SKM-1 treated with dmso at 0.1 percent for 144 hours (cell line): ENCODE measurements at regions not wholly inside any gene's neighbourhood (a gene's known extent, or its start where the extent isn't known, plus 50 kb on each side); places are given as distances from the start of the nearest gene placed in this dataset.

Experiments
- DNase-seq: peaks from one replicate; lab custom pipeline; 2025; ENCODE audit not compliant: unreplicated experiment; lab: John Stamatoyannopoulos, UW

DNA sequence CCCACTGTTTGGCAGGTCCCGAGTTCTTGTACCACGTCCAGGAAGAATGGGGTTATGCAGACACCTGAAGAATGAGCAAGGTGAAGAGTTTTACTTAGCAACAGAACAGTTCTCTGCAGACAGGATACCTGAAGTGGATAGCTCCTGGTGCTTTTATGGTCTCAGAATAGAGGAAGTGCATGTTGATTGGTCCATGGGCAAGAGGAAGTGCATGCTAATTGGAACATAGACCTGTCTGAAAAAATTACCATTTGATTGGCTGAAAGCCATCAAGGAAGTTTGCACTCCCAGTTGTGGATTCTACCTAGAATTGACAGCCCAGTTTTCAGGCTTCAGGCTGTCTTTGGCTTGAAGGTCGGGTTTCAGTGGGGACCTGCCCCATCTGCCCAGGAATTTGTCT, 887.5 kb downstream of the FAT4 start:
- no peak for DNase-seq

DNA sequence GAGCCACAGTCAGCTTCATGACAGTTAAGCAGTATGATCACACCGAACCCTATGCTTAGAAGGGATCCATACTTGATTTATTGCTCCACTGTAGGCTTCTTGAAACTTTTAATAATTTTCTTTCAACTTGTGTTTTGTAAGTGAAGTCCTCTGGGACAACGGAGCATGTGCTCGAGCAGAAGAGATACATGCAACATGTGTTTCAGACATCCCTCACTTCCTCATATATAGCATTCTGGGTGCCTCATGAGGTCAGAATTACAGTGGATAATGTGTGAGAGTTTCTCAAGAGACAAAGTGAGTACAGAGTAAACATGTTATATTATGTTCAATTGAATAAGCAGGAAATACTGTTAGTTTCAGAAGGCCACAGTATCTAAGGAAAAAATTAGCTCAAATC, 893.2 kb downstream of the FAT4 start:
- no peak for DNase-seq

DNA sequence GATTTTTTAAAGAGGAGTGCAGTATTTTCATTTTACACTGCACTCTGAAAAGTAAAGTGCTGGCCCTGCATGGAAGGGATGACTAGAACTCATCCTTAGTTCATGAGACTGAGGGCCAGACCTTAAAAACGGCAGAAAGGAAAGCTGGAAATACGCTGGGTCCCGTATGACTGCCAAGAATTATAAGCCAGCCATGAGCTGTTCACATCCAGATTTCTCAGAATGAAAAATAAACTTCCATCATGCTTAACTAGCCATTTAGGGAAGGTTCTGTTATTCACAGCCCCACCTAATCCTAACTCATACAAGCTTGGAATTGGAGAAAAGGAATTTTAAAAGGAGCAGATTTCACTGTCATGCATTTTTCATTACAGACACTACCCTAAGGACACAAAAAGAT, 894.4 kb downstream of the FAT4 start:
- DNase-seq = no peak

DNA sequence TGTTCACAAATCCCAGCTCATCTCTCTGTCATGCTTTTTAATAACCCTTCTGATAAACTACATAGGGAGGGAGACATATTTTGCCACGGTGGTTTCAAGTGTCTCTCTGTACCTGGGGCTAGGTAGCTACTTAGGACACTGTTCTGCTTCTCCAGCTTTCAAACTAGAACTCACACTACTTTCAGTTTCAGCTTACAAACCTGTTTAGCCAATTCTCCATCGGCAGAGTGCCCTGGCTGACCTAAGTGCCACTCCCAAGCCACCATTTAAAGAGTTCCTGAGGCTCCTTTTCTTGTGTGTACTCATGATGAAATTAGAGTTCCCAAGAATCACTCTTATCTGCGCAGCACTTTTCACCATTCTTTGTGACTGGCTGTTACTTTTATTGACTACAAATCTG, 899.2 kb downstream of the FAT4 start:
- DNase-seq = no peak

DNA sequence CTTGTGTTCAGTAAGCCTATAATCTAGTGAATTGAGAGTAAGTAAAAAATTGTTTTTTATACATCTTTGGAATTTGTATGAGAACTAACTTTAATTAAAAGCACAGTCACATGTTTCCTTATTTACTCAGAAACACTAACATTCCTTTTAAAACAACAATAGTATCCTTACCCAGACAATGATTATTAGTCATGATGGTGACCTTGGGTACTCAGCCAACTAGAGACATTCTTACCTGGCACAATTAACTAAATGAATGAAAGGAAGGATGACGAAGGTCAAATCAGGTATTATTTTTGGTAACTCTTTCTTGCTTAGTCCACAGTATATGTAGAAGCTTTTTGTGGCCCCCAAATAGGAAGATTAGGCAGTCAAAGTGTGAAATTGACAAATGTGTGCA, 901.0 kb downstream of the FAT4 start:
- DNase-seq = no peak

DNA sequence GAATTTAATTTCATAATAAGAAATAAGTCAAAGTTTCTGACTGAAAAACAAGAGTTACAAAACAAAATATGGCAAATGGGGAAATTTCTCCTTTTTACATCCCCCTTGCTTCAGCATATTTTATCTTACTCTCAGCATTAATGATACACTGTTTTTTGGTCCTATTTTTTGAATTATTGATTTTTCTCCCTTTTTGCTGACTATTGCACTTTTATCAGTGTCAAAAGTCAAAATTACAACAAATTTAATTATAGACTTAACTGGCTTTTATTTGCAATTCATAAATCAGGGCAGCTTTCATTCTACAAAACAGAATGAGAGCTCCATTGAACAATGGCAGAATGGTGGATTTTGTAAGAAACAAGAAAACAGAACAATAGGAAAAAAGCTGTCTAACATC, 901.9 kb downstream of the FAT4 start:
- no peak for DNase-seq

DNA sequence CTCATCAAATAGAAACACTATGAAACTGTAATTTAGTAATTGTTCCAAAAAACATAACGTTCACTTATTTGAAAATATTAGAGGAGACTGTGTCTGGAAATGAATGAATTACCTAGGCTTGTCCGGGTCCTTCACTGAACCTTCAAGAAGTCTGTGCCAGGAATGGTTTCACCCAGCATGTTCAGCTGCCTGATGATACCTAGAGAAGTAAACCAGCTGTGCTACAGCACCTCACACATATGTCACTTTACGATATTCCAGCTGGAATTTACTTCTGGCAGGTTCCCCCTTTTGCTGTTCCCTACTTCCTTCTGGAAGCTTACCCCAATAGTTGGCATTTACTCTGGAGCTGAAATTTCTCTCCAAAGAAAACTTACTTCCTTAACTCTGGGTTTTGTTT, 906.5 kb downstream of the FAT4 start:
- DNase-seq = no peak

DNA sequence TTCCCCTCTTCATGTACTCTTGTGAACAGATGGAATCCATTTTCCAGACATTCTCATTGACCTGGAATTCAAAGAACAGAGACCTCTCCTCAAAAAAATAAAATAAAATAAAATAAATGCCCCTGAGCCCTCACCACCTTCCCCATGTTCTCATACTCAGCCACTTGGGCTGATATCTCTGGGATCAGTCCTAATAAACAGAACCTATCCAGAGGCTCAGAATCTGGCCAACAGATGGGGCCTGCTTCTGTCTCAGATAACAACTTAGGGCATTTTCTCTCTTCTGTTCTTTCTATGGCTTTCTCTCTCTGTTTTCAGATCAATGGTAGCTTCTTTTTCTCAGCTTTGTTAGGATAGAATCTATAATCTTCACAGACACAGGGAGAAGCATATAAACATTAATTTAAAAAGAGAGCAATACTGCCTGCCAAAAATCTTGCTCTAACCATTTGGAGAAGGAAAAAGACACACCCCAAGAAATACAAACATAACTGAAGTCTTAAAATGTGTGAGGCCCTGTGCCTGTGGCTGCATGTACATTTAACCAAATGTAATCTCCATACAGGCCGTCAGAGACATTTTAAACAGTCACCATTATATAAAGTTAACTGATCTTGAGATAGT, 907.1 kb downstream of the FAT4 start:
- DNase-seq = no peak

DNA sequence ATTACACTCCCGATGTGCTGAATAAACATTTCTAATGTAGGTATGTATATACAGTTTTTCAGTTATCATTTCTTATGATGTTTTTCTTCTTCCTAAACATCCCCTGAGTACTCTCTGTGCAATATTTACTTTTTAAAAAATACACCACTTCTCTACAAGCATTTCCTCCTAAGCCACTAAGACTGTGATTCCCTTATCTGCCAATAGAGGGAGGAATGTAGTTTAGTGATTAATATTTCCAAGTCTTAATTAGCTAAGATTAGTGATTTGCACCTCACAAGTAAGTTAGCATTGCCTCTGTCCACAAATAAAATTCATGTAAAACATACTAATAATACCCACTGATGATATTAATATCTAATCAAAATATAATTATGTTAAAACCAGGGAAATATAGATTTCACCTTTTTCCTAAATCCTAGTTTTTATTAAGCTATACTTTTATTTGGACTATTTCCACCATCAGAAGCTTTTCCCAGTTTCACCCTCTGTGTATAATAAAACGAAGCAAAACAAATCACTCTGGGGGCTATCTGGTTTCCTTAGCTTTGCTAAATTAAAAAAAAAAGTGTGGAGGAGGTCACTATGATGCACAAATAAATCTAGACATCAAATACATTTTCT, 909.1 kb downstream of the FAT4 start:
- DNase-seq = peak; percentile 35

DNA sequence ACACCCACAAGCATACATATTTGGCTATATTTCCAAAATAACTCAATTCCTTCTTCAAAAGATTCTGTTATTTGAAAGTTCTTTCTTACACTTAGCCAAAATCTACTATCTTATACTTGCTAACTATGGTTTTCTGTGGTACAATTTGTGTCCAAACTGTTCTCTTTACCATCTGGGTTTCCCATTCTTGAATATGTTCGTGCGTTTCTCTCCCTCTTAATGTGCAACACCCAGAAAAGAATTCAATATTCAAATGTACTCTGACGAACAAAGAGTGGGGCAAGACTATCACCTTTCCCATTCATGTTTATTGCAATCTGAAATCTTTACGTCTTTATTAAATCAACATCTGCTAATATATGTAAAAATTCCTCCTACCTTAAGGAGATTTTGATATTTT, 912.7 kb downstream of the FAT4 start:
- DNase-seq = no peak

DNA sequence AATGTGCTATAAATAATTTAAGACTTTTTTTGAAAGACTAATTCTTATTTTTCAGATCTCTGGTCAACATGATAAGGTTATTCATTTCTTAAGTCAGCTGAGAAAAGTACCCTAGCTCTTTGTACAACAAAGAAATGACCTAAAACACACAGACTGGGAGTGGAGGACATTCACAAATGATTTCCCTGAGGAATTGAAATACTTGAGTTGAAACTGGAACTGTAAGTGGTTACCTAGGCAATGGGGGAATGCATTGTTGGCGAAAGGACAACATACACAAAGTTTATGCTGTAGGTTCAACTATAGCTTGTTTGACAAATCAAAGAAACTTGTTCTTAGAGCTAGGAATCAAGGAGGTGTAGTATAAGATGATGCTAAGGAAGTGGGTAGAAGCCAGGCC, 915.5 kb downstream of the FAT4 start:
- no peak for DNase-seq

DNA sequence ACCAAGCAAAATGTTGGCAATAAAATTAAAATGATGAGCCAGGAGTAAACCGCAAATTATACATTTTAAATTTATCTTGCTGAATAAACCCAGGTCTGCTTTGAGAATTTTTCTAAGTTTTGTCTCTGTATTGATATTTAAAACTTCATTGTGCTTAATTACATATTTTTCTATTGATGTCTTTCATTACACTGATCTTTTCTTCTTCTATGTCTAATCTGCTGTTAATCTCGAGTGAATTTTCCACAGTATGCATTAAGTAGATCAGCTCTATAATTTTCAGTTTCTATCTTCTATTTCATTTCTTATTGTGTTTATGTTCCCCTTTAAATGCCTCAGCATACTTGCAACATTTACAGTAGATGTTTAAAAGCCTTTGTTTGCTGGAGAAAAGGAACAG, 918.7 kb downstream of the FAT4 start:
- no peak for DNase-seq

DNA sequence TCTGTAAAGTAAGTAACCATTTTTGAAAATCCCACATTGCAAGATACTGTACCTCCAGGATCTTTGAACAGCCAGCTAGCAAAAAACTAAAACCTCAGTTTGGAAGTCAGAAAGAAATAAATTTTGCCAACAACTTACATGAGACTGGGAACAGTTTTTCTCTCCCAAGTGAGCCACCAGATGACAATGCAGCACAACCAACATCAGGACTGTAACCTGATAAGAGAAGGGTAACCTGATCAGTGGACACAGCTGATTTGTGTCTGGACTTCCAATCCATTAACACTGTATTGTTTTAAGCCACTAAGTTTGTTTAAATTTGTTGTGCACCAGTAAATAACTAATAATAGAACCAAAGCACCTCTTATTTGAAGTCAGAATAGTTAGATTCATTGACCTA, 923.3 kb downstream of the FAT4 start:
- no peak for DNase-seq

DNA sequence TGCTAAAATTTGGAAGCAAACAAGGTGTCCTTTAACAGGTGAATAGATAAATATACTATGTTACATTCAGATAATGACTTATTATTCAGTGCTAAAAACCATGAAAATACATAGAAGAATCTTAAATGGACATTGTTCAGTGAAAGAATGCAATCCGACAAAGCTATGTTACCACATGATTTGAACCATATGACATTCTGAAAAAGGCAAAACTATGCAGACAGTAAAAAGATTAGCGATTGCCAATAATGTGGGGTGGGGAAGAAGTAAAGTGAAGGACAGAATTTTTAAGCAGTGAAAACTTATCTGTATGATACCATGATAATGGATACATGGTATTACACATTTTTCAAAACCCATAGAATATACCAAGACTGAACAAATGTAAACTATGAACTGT, 926.9 kb downstream of the FAT4 start:
- DNase-seq = no peak

DNA sequence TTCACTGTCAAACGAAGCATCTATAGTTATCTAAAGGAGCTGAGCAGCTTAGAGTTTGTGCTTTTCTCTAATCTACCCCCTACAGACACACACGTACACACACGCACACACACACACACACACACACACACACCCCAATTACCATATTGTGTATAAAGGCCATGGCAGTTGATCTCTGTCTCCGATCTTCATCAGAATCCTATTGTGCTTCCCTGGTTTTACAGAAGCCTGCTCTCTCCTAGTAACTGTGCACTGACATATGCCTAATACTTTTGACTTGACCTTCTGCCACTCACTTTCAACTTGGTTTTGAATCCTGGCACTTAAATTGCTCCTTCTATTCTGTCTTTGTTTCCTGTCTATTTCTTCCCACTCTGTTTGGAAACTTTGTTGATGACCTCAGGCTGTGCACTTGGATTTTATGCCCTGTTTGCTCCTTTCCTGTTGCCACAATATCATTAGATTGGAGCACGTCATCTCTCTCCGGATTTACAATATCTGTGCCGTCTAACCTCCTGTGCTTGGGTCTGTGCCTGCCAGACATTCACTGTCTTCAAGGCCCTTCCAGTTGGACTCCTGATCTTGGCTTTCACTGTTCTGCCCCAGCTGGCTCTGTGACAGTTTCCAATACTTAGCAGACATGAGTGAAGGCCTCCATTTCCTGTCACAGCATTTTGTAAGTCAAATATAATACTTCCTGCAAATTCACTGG, 928.1 kb downstream of the FAT4 start:
- no peak for DNase-seq

DNA sequence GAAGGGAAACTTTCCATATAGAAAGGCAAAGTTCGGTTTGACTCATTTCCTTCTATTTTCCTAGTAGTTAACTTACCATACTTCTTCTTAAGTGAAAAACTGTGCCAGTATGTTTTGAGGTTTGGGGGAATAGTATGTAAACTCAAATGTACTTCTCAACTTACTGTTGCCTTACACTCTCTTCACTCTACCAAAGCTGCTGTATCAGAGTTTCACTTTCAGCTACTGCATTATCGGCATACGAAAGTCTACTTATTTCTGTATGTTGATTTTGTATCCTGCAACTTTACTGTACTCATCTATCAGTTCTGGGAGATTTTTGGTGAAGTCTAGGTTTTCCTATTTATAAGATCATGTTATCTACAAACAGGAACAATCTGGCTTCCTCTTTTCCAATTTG, 932.7 kb downstream of the FAT4 start:
- DNase-seq = no peak

DNA sequence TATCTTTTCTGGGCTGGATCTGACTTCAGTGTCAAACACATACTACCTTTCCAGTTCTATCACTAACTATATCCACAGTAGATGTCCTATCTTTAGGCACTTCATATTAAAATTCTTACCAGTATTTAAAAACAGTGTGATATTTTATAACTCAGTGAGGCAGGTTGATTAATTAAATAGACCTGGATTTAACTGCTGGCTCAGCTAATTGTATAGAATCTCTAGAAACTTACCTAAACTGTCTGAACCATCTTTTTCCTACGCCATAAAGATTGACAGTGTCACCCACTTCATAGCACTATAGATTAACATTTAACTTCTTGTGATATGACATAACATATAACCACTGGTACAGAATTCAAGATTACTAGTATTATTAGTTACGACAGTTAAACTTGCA, 935.3 kb downstream of the FAT4 start:
- DNase-seq = no peak

DNA sequence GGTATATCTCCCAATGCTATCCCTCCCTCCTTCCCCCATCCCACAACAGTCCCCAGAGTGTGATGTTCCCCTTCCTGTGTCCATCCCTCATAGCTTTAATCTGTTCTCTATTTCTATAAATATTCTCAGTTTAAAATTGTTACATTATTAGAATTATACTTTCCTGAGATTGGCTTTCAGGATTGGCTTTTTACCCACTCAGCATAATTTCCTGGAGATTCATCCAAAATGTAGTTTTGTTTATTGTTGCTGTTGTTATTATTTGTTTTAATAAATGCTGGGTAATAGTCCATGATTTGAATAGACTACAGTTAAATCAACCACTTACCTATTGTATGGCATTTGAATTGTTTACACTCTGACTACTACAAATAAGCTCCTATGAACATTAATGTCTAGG, 936.4 kb downstream of the FAT4 start:
- no peak for DNase-seq

DNA sequence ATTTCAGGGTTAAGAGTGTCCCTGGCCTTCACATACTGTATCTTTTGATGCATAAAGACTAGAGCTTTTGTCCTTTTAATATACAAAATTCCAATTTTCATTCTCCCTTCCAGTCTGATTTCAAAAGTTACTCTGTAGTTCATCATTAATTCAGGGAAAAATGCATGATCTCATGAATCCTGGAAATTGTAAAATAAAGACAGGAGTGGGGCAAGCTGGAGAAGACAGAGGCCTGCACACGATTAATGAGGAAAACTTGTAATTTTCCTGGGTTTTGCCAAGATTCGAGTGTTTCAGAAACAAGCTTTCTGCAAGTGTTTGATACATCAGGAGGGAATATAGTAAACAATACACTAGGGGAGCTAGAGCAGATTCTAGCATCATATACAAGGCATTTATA, 947.9 kb downstream of the FAT4 start:
- no peak for DNase-seq

DNA sequence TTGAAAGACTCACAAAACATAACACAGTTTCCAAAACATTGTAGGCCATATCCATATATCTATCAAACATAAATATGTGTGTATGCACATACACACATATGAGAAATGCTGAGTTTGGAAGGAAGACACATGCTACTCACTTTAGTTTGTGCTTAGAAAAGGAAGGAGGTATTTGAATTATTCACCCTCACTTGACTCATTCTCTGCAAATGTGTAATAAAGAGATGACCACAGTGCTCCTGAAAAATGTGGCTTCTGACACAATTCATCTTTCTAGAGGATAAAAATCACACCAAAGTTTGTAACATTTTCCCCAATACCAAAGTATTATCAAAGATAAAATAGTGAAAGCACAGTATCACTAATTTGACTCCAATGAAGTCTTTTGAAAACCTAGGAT, 950.1 kb downstream of the FAT4 start:
- no peak for DNase-seq

DNA sequence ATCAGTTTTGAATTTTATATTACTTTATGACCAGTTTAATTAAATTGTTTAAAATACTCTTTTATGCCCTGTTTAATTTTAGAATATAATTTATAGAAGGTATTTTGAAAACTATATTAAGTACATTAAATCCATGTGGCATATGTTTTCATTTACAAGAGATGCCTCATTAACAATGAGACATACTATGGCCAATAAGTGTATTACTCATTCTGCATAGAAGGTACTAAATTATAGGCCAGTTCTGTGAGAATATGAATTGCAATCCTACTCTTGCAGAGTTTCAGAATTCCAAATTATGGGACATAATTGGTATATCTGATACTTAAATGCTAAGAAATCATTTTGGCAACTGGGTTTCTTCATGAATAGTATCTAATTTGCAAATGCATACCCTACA, 951.1 kb downstream of the FAT4 start:
- no peak for DNase-seq

DNA sequence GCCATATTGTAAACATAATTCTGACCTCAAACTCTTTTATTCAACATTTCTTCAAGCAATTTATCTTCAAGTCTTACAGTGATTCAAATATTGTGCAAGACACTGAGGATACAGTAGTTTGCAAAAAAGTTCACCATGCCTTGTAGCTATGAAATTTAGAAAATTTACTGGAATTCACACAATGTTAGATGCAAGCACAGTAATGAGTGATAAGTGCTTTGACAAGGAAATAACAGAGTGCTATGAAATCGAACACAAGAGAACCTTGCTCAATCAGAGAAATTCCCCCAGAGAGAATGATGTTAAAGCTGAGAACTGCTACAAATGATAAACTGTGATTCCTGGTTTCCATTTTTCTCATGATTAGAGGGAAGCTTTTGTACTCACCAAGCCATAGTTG, 952.9 kb downstream of the FAT4 start:
- no peak for DNase-seq

DNA sequence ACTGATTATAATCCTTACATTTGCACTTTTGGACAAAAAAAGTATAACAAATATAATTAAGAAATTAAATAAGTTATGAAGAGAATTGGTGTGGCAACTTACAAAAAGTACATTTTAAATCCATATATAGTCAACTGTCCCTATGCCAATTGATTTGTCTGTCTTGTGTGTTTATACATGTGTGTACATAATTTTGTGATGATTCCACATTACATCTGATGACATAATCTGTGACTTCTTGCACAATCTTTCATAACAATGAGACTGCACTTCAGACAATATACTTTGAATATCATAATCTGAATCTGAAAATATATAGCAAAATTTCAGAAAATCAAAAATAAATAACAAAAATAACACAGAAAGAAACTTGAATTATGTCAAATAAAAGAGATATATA, 953.4 kb downstream of the FAT4 start:
- no peak for DNase-seq
